Muscle of leg (tissue), 3 donors: ENCODE measurements at regions not wholly inside any gene's neighbourhood (a gene's known extent, or its start where the extent isn't known, plus 50 kb on each side); places are given as distances from the start of the nearest gene placed in this dataset.
A peak's percentile ranks its signal among the peaks of the same experiment; 100 is the strongest.

Source experiments
- DNase-seq: peaks from one replicate; pipeline ENCODE4 v3.0.0; 2013
- H3K27ac ChIP-seq: one replicate; pipeline ENCODE4 v1.5.1; 2013; ENCODE audit warnings: mild to moderate bottlenecking, low read length, control low read depth
- H3K27me3 ChIP-seq: one replicate; pipeline ENCODE4 v1.6.1; 2013; ENCODE audit warnings: low read length; ENCODE audit not compliant: control insufficient read depth, insufficient read depth
- H3K36me3 ChIP-seq: one replicate; pipeline ENCODE4 v1.6.1; 2013; ENCODE audit warnings: low read length; ENCODE audit not compliant: control insufficient read depth, insufficient read depth
- H3K4me1 ChIP-seq: one replicate; pipeline ENCODE4 v1.6.1; 2013; ENCODE audit warnings: low read length; ENCODE audit not compliant: control insufficient read depth, insufficient read depth
- H3K4me3 ChIP-seq: one replicate; pipeline ENCODE4 v1.5.1; 2013; ENCODE audit warnings: low read length, control low read depth
- H3K9me3 ChIP-seq: replicated peaks from 2 replicates; pipeline ENCODE4 v1.6.1; 2013; ENCODE audit warnings: low read depth, low read length; ENCODE audit not compliant: control insufficient read depth
- WGBS: methylation state at CpG from one replicate; pipeline ENCODE4 v1.1.5; 2013; ENCODE audit warnings: missing lambda C conversion rate; ENCODE audit not compliant: insufficient coverage; 5-methylcytosine and 5-hydroxymethylcytosine counted together

GRCh38 chr18:34977838-34978532 is 63.2 kb upstream of the MAPRE2 start:
- 0% methylated on average over 27 of the region's 35 CpGs for WGBS
- H3K4me1 ChIP-seq, result peaks cover 21% of the 10 kb centered on the region
- H3K9me3 ChIP-seq, result no peaks in the 10 kb centered on the region
- H3K36me3 ChIP-seq, result no peaks in the 10 kb centered on the region
- H3K27ac ChIP-seq, result no peak overlapping the region
- peak; percentile 48 for DNase-seq
- peak overlapping the region; percentile 90 for H3K4me3 ChIP-seq
- peaks cover 29% of the 10 kb centered on the region for H3K27me3 ChIP-seq

GRCh38 chr18:34978533-34978893 is 62.7 kb upstream of the MAPRE2 start:
- Histone ChIP-seq H3K27me3 (peaks cover 29% of the 10 kb centered on the region), H3K4me1 (peaks cover 21% of the 10 kb centered on the region), H3K4me3 (peak overlapping the region; percentile 90), H3K27ac (peak overlapping the region; percentile 43), H3K9me3 (no peaks in the 10 kb centered on the region), H3K36me3 (no peaks in the 10 kb centered on the region)
- no peak for DNase-seq
- 0% methylated on average over 1 of the region's 5 CpGs for WGBS

GRCh38 chr18:34978953-34979608 is 62.1 kb upstream of the MAPRE2 start:
- Histone ChIP-seq H3K4me3 (peak overlapping the region; percentile 90), H3K4me1 (peaks cover 21% of the 10 kb centered on the region), H3K27ac (peak overlapping the region; percentile 43), H3K9me3 (no peaks in the 10 kb centered on the region), H3K27me3 (peaks cover 29% of the 10 kb centered on the region), H3K36me3 (no peaks in the 10 kb centered on the region)
- whole genome bisulfite sequencing, result 0% methylated on average over 5 of the region's 9 CpGs
- DNase-seq, result peak; percentile 94

GRCh38 chr18:34981487-34981886 is 59.7 kb upstream of the MAPRE2 start:
- Histone ChIP-seq H3K27me3 (peaks cover 21% of the 10 kb centered on the region), H3K27ac (no peak overlapping the region)

GRCh38 chr18:34985963-34986362 is 55.2 kb upstream of the MAPRE2 start:
- Histone ChIP-seq H3K4me1 (no peaks in the 10 kb centered on the region), H3K27me3 (no peaks in the 10 kb centered on the region), H3K27ac (no peak overlapping the region), H3K36me3 (no peaks in the 10 kb centered on the region), H3K4me3 (no peak overlapping the region), H3K9me3 (no peaks in the 10 kb centered on the region)
- no CpG with 5 or more reads among the region's 2 CpGs for WGBS
- no peak for DNase-seq

More at GRCh38 chr18:34981487-34981886, 59.7 kb upstream of the MAPRE2 start:
- H3K4me1 ChIP-seq, result peaks cover 15% of the 10 kb centered on the region
- no CpG with 5 or more reads among the region's 2 CpGs for WGBS
- no peaks in the 10 kb centered on the region for H3K9me3 ChIP-seq
- no peaks in the 10 kb centered on the region for H3K36me3 ChIP-seq
- H3K4me3 ChIP-seq, result no peak overlapping the region
- no peak for DNase-seq

- no peak overlapping the region for H3K27ac ChIP-seq
- no peaks in the 10 kb centered on the region for H3K9me3 ChIP-seq
- H3K4me3 ChIP-seq, result no peak overlapping the region
- WGBS, result 80% methylated on average over 1 of the region's 4 CpGs
- H3K36me3 ChIP-seq, result no peaks in the 10 kb centered on the region
- no peak for DNase-seq
- H3K27me3 ChIP-seq, result no peaks in the 10 kb centered on the region
- no peaks in the 10 kb centered on the region for H3K4me1 ChIP-seq
Measured at GRCh38 chr18:34990597-34990996, 50.6 kb upstream of the MAPRE2 start.

GRCh38 chr18:34991152-34991551 is 50.1 kb upstream of the MAPRE2 start:
- Histone ChIP-seq H3K36me3 (no peaks in the 10 kb centered on the region), H3K27ac (no peak overlapping the region), H3K27me3 (no peaks in the 10 kb centered on the region), H3K9me3 (no peaks in the 10 kb centered on the region), H3K4me1 (no peaks in the 10 kb centered on the region), H3K4me3 (no peak overlapping the region)
- 80% methylated on average over 3 of the region's 7 CpGs for WGBS
- DNase-seq, result no peak
